ENCODE measurements at regions not wholly inside any gene's neighbourhood (a gene's known extent, or its start where the extent isn't known, plus 50 kb on each side); places are given as distances from the start of the nearest gene placed in this dataset.
"Not testable (repeated sequence)": the region's sequence is repeated elsewhere in the genome, so short reads cannot be mapped to it uniquely, and the experiment has no call there.

DNA sequence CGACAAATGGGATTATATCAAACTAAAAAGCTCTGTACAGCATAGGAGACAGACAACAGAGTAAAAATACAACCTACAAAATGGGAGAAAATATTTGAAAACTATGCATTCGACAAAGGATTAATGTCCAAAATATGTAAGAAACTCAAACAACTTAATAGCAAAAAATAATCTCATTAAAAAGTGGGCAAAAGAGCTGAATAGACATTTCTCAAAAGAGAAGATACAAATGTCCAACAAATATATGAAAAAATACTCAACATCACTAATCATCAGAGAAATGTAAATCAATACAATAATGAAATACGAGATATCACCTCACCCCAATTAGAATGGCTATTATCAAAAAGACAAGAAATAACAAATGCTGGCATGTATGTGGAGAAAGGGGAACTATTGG is 272.9 kb downstream of the KLHL13 start:
- Histone ChIP-seq H3K27me3 (ENCODE audit: control insufficient read depth, insufficient read depth, low read length) (no peaks in the 10 kb centered on the region), H3K4me3 (ENCODE audit: low read depth, low read length) (no peak overlapping the region), H3K36me3 (ENCODE audit: control insufficient read depth, insufficient read depth, low read length) (no peaks in the 10 kb centered on the region)
- DNase-seq (ENCODE audit: low read depth), result no peak
- no peak for FAIRE-seq
- TF ChIP-seq CTCF (IDR thresholded peaks at IDR 0.05; ENCODE audit: insufficient read depth, low read length, severe bottlenecking), result no peak

DNA sequence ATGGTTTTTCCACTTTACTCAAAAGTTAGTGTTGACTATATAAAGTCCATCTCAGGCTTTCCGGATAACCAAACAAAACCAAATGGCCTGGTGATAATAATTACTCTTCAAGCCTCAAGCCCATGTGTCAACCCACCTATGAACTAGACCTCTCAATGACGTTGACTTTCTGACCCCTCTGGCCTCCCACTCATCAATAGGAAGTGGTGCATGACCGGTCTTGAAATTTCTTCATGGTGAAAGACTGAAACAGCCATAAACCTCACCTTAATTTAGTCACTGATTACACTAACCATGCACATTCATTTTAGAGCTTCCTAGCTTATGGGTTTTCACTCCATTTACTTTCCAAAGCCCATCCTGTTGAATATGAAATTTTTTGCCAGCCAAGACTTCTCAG is 276.0 kb downstream of the KLHL13 start:
- no peak for DNase-seq (ENCODE audit: low read depth)

GRCh38 chrX:117839544-117839943 is 277.1 kb downstream of the KLHL13 start:
- DNase-seq (ENCODE audit: low read depth), result no peak
- no peaks in the 10 kb centered on the region for H3K36me3 ChIP-seq (ENCODE audit: control insufficient read depth, insufficient read depth, low read length)
- no peak overlapping the region for H3K4me3 ChIP-seq (ENCODE audit: low read depth, low read length)
- no peak for FAIRE-seq
- TF ChIP-seq CTCF (IDR thresholded peaks at IDR 0.05; ENCODE audit: insufficient read depth, low read length, severe bottlenecking), result no peak
- no peaks in the 10 kb centered on the region for H3K27me3 ChIP-seq (ENCODE audit: control insufficient read depth, insufficient read depth, low read length)

More for the DNA sequence above, 276.0 kb downstream of the KLHL13 start:
- no peaks in the 10 kb centered on the region for H3K27me3 ChIP-seq (ENCODE audit: control insufficient read depth, insufficient read depth, low read length)
- no peaks in the 10 kb centered on the region for H3K36me3 ChIP-seq (ENCODE audit: control insufficient read depth, insufficient read depth, low read length)
- FAIRE-seq, result no peak
- no peak for TF ChIP-seq CTCF (IDR thresholded peaks at IDR 0.05; ENCODE audit: insufficient read depth, low read length, severe bottlenecking)
- H3K4me3 ChIP-seq (ENCODE audit: low read depth, low read length), result no peak overlapping the region

DNA sequence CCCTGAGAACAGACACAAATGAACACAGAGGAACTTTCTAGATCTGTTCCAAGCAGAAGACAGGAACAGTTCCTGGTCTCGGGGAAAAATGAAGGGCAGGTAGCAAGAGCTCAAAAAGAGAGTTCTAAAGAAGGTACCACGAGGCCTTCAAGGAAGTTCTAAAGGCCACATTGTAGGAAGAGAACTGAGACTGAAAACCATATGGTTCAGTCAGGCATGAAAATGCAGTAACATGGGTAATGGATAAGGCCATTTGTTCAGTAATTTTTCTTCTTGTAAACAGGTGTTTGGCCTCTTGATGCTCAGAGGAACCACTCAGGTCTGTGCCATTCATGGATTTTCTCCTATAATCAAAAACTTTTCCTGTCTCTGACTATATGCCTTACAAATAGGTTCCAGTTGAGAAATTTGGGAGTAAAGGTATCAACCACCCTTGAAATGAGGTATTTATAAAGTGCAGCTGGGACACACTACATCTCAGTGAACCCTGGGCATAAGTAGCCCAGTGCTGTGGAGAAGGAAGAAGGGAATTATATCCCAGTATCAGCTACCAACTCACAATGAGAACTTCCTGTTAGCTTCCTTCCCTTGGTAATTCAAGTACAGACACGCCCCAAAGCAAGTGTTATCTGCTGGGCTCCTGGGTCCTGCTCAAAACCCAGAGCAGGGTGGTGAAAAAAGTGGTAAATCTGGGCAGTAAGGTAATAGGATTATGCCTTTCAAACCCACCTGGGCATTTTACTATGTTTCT is 277.9 kb downstream of the KLHL13 start:
- no peaks in the 10 kb centered on the region for H3K36me3 ChIP-seq (ENCODE audit: control insufficient read depth, insufficient read depth, low read length)
- H3K27me3 ChIP-seq (ENCODE audit: control insufficient read depth, insufficient read depth, low read length), result no peaks in the 10 kb centered on the region
- H3K4me3 ChIP-seq (ENCODE audit: low read depth, low read length), result no peak overlapping the region
- no peak for TF ChIP-seq CTCF (IDR thresholded peaks at IDR 0.05; ENCODE audit: insufficient read depth, low read length, severe bottlenecking)
- FAIRE-seq (no peak), DNase-seq (ENCODE audit: low read depth) (peak; percentile 31)

- FAIRE-seq (no peak), DNase-seq (ENCODE audit: low read depth) (no peak)
- Histone ChIP-seq H3K36me3 (ENCODE audit: control insufficient read depth, insufficient read depth, low read length) (no peaks in the 10 kb centered on the region), H3K27me3 (ENCODE audit: control insufficient read depth, insufficient read depth, low read length) (no peaks in the 10 kb centered on the region), H3K4me3 (ENCODE audit: low read depth, low read length) (no peak overlapping the region)
- no peak for TF ChIP-seq CTCF (IDR thresholded peaks at IDR 0.05; ENCODE audit: insufficient read depth, low read length, severe bottlenecking)
These were observed 281.6 kb downstream of the KLHL13 start for GRCh38 chrX:117835034-117835433.

GRCh38 chrX:117834076-117834475 is 282.5 kb downstream of the KLHL13 start:
- H3K4me3 ChIP-seq (ENCODE audit: low read depth, low read length), result no peak overlapping the region
- FAIRE-seq (no peak), DNase-seq (ENCODE audit: low read depth) (no peak)
- no peak for TF ChIP-seq CTCF (IDR thresholded peaks at IDR 0.05; ENCODE audit: insufficient read depth, low read length, severe bottlenecking)
- H3K27me3 ChIP-seq (ENCODE audit: control insufficient read depth, insufficient read depth, low read length), result no peaks in the 10 kb centered on the region
- H3K36me3 ChIP-seq (ENCODE audit: control insufficient read depth, insufficient read depth, low read length), result no peaks in the 10 kb centered on the region

GRCh38 chrX:117821472-117821871 is 295.1 kb downstream of the KLHL13 start:
- not testable (repeated sequence) for H3K4me3 ChIP-seq (ENCODE audit: low read depth, low read length); FAIRE-seq; H3K27me3 ChIP-seq (ENCODE audit: control insufficient read depth, insufficient read depth, low read length); H3K36me3 ChIP-seq (ENCODE audit: control insufficient read depth, insufficient read depth, low read length); DNase-seq (ENCODE audit: low read depth)
